Muscle of arm (tissue), 1 donor: ENCODE measurements at regions not wholly inside any gene's neighbourhood (a gene's known extent, or its start where the extent isn't known, plus 50 kb on each side); places are given as distances from the start of the nearest gene placed in this dataset.
"Not testable (repeated sequence)": the region's sequence is repeated elsewhere in the genome, so short reads cannot be mapped to it uniquely, and the experiment has no call there.

Experiments used
- DNase-seq: peaks from one replicate; pipeline ENCODE4 v3.0.0-alpha.2; 2013

- no peak for DNase-seq
These were observed 685.0 kb downstream of the PDCD6IP start for GRCh38 chr3:34483311-34483887.

GRCh38 chr3:34504366-34504765, 705.9 kb downstream of the PDCD6IP start:
- DNase-seq = no peak

GRCh38 chr3:34504775-34505174, 706.3 kb downstream of the PDCD6IP start:
- DNase-seq = no peak

- DNase-seq = no peak
These were observed 710.3 kb downstream of the PDCD6IP start for GRCh38 chr3:34508732-34509131.

- no peak for DNase-seq
These were observed 713.5 kb downstream of the PDCD6IP start for GRCh38 chr3:34511891-34512290.

GRCh38 chr3:34519008-34519407, 720.6 kb downstream of the PDCD6IP start:
- not testable (repeated sequence) for DNase-seq

- DNase-seq = no peak
These were observed 732.7 kb downstream of the PDCD6IP start for GRCh38 chr3:34531156-34531555.

- peak; percentile 23 for DNase-seq
These were observed 735.0 kb downstream of the PDCD6IP start for GRCh38 chr3:34533451-34533850.

GRCh38 chr3:34534013-34534412, 735.6 kb downstream of the PDCD6IP start:
- DNase-seq = no peak

- no peak for DNase-seq
These were observed 745.7 kb downstream of the PDCD6IP start for GRCh38 chr3:34544136-34544535.

GRCh38 chr3:34547297-34547920, 749.0 kb downstream of the PDCD6IP start:
- no peak for DNase-seq

GRCh38 chr3:34567266-34567665, 768.8 kb downstream of the PDCD6IP start:
- DNase-seq = no peak

GRCh38 chr3:34568766-34569165, 770.3 kb downstream of the PDCD6IP start:
- DNase-seq = no peak

GRCh38 chr3:34569437-34569836, 771.0 kb downstream of the PDCD6IP start:
- DNase-seq = no peak

- DNase-seq = no peak
These were observed 772.7 kb downstream of the PDCD6IP start for GRCh38 chr3:34570916-34571705.

- no peak for DNase-seq
These were observed 773.3 kb downstream of the PDCD6IP start for GRCh38 chr3:34571714-34572113.

- DNase-seq = no peak
These were observed 777.3 kb downstream of the PDCD6IP start for GRCh38 chr3:34575776-34576175.

GRCh38 chr3:34582055-34582454, 783.6 kb downstream of the PDCD6IP start:
- DNase-seq = no peak

- DNase-seq = no peak
These were observed 785.0 kb downstream of the PDCD6IP start for GRCh38 chr3:34583451-34583850.

GRCh38 chr3:34584971-34585370, 786.5 kb downstream of the PDCD6IP start:
- no peak for DNase-seq

GRCh38 chr3:34599595-34599994, 801.2 kb downstream of the PDCD6IP start:
- no peak for DNase-seq

GRCh38 chr3:34619990-34620389, 821.6 kb downstream of the PDCD6IP start:
- DNase-seq = no peak

- DNase-seq = no peak
These were observed 828.3 kb downstream of the PDCD6IP start for GRCh38 chr3:34626699-34627098.
